ENCODE measurements at regions not wholly inside any gene's neighbourhood (a gene's known extent, or its start where the extent isn't known, plus 50 kb on each side); places are given as distances from the start of the nearest gene placed in this dataset.

DNA sequence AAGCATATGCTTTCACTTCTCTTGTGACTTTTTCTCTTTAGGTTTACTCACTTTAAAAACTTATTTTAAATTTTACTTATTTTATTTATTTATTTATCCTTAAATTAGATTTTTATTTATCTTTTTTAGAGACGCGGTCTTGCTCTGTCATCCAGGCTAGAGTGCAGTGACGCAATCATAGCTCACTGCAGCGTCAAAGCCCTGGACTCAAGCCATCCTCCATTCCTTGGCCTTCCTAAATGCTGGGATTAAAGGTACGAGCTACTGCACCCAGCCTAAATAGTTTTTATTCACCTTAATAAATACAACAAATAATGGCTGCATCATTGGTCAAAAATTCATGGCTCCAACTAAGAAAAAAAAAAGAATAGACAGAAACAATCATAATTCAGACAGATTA lies 415.7 kb upstream of the FIGN start:
- TF ChIP-seq, protein P1, sequence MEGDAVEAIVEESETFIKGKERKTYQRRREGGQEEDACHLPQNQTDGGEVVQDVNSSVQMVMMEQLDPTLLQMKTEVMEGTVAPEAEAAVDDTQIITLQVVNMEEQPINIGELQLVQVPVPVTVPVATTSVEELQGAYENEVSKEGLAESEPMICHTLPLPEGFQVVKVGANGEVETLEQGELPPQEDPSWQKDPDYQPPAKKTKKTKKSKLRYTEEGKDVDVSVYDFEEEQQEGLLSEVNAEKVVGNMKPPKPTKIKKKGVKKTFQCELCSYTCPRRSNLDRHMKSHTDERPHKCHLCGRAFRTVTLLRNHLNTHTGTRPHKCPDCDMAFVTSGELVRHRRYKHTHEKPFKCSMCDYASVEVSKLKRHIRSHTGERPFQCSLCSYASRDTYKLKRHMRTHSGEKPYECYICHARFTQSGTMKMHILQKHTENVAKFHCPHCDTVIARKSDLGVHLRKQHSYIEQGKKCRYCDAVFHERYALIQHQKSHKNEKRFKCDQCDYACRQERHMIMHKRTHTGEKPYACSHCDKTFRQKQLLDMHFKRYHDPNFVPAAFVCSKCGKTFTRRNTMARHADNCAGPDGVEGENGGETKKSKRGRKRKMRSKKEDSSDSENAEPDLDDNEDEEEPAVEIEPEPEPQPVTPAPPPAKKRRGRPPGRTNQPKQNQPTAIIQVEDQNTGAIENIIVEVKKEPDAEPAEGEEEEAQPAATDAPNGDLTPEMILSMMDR (IDR thresholded peaks at IDR 0.05 in 8 of 11, conservative IDR thresholded peaks at IDR 0.05 in 3 of 11), result no peak
- no peak for TF ChIP-seq POLR2A (IDR thresholded peaks at IDR 0.05)

Data from spleen (tissue), 7 donors.